GM12864 (cell line): ENCODE measurements at regions not wholly inside any gene's neighbourhood (a gene's known extent, or its start where the extent isn't known, plus 50 kb on each side); places are given as distances from the start of the nearest gene placed in this dataset.

Experiments used
- DNase-seq: peaks from one replicate; pipeline ENCODE4 v3.0.0-alpha.2; 2011; ENCODE audit warnings: low read depth
- H3K4me3 ChIP-seq: 2 replicates; pipeline ENCODE4 v1.5.1; 2011; ENCODE audit warnings: mild to moderate bottlenecking, low read depth, low read length, control low read depth
- CTCF ChIP-seq: IDR thresholded peaks from 2 replicates; pipeline ENCODE4 v1.5.1; 2011; ENCODE audit warnings: low read depth, mild to moderate bottlenecking, moderate library complexity, low read length, control low read depth, inconsistent platforms; ENCODE audit errors: missing control alignments

DNA sequence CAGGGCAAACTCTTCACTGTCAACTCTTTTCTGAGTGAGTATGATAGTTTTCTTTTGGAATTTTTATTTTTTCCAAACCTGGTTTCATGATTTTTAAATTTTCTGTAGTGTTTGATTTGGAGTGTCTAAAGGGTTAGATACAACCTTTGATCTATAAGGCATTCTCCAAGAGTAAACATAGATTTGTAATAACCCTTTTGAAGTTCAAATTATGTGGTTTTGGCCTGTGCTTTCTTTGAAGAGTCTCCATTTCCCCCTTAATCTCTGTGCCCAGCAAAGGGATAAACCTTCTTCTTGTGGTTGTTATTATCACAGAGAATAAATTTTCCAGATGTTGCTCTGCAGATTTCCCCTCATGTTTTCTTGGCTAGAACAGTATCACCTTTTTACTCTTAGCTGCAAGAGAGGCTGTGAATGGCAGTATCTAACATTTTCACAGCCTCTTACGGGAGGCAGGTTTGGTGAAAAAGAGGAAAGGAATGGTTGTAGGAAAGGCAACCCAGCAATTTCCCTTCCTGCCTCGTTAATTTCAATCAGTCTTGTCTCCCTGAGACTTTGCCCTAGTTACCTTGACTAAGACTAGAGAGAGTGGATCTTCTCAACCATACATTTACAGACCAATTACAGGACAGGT, 83.3 kb upstream of the AKIRIN2 start:
- H3K4me3 ChIP-seq = no peak overlapping the region
- no peak for DNase-seq
- no peak for TF ChIP-seq CTCF

- no peak for TF ChIP-seq CTCF
- no peak overlapping the region for H3K4me3 ChIP-seq
- no peak for DNase-seq
These were observed 82.7 kb upstream of the AKIRIN2 start for GRCh38 chr6:87784690-87785089.

- DNase-seq = no peak
- H3K4me3 ChIP-seq = no peak overlapping the region
- TF ChIP-seq CTCF = no peak
These were observed 82.0 kb upstream of the AKIRIN2 start for GRCh38 chr6:87784051-87784450.

- DNase-seq = no peak
- no peak for TF ChIP-seq CTCF
- no peak overlapping the region for H3K4me3 ChIP-seq
These were observed 77.5 kb upstream of the AKIRIN2 start for GRCh38 chr6:87779542-87779941.

DNA sequence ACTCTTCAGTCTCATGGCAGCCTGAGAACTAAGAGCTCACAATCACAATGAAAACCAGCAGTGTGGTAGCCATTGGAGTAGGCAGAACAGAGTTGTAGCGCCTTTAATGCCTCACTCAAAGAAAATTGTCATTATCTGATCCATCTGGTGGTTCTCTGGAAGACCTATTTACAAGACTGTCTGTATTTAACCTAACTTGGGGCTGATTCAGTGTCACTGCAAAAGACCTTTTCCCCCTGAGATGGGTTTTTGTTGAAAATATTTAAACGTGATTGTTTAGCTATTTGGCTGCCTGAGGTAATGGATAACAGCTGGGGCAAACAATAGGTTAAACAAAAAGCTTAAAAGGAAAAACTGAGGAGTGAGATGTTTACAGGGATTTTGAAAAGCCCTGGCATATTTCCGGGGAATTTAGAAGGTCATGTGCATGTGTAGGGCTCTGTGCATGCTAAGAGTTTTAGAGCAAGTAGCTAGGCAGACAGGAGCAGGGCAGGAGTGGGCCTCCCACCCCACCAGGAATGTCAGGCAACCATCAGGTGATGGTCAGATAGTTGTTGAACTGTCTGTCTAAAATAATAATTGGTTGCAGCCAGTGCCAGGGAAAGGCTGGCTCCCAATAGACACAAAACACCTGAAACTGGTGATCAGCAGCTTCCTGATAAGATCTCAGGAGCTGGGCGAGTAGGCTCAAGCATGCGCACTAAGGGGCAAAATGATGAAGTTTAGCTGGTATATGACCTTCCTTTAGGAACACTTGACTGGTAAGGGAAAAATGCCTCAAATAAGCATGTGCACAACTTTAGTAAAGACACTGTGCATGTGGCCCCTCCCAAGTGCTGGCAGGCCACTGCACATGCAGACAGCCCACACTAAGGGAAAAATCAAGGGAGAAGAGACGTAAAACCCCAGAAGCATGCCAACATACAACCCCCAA, 70.8 kb upstream of the AKIRIN2 start:
- no peak overlapping the region for H3K4me3 ChIP-seq
- no peak for TF ChIP-seq CTCF
- no peak for DNase-seq

- TF ChIP-seq CTCF = no peak
- no peak overlapping the region for H3K4me3 ChIP-seq
- DNase-seq = no peak
These were observed 65.4 kb upstream of the AKIRIN2 start for GRCh38 chr6:87767478-87767877.

- DNase-seq = no peak
- no peak for TF ChIP-seq CTCF
- H3K4me3 ChIP-seq = no peak overlapping the region
These were observed 64.2 kb upstream of the AKIRIN2 start for GRCh38 chr6:87766211-87766610.
